Psoas muscle (tissue), 7 donors: ENCODE measurements at regions not wholly inside any gene's neighbourhood (a gene's known extent, or its start where the extent isn't known, plus 50 kb on each side); places are given as distances from the start of the nearest gene placed in this dataset.
A peak's percentile ranks its signal among the peaks of the same experiment; 100 is the strongest.

Experiments used
- ATAC-seq, 4 donors: fragments of 200-7000 bp; cut with Tn5 transposase; one replicate each; pipeline ENCODE4 v1.9.1; 2020; ENCODE audit warnings: moderate library complexity in 3 of 4, mild to moderate bottlenecking in 2 of 4
- DNase-seq, 2 donors: peaks; one replicate each; pipeline ENCODE4 v3.0.0-alpha.2; 2020
- H3K27ac ChIP-seq: fragments of 200-600 bp; one replicate; pipeline ENCODE4 v1.8.0; 2022
- H3K27me3 ChIP-seq, 3 donors: fragments of 200-600 bp in 1 of 3; one replicate each; pipeline versions ENCODE4 v1.6.1 to v1.8.0; 2013 to 2022; ENCODE audit warnings: low read length in 2 of 3, mild to moderate bottlenecking in 2 of 3, moderate library complexity in 1 of 3; ENCODE audit not compliant: insufficient read depth in 3 of 3
- H3K36me3 ChIP-seq, 2 donors: fragments of 200-600 bp in 1 of 2; one replicate each; pipeline versions ENCODE4 v1.6.1 to v1.8.0; 2013 to 2022; ENCODE audit warnings: low read depth in 1 of 2, mild to moderate bottlenecking in 1 of 2, moderate library complexity in 1 of 2; ENCODE audit not compliant: insufficient read depth in 1 of 2
- H3K4me1 ChIP-seq: fragments of 200-600 bp; one replicate; pipeline ENCODE4 v1.8.0; 2022
- H3K4me3 ChIP-seq: fragments of 200-600 bp; one replicate; pipeline ENCODE4 v1.8.0; 2022; ENCODE audit warnings: mild to moderate bottlenecking
- H3K9me3 ChIP-seq: fragments of 200-600 bp; one replicate; pipeline ENCODE4 v1.8.0; 2022
- CTCF ChIP-seq: fragments of 200-600 bp; IDR thresholded peaks from one replicate; pipeline ENCODE4 v1.8.0; 2022; ENCODE audit warnings: antibody characterized with exemption
- WGBS, 3 donors: extraction: QIAGEN DNeasy Blood & Tissue Kit; methylation state at CpG; one replicate each; pipeline versions ENCODE4 v1.1.6 to v1.1.7; 2013; 5-methylcytosine and 5-hydroxymethylcytosine counted together
- intact Hi-C, 2 donors: fragments of 100-400 bp; cut with DNase I; formaldehyde crosslinking; loops; one replicate each; pipeline versions ENCODE4 v1.11.0 to v1.14.2; 2022
- donor health status: healthy with polysubstance abuse.
- donor health status: DM: no; HTN: no; CAD: no; lungs with moderate emphysema.
- donor health status: Bipolar disorder and iron deficiency.
- donor health status: healthy.
- donor health status: DM: yes; HTN: yes; CAD: no.
- donor health status: DM: no; HTN: no; CAD: no.
- donor health status: DM: yes; HTN: yes; CAD: no.

GRCh38 chr6:163954088-163954775 is 539.7 kb downstream of the QKI start:
- Histone ChIP-seq H3K27ac (peak overlapping the region; percentile 95), H3K9me3 (no peaks in the 10 kb centered on the region), H3K4me1 (peaks cover 34% of the 10 kb centered on the region), H3K4me3 (no peak overlapping the region), H3K36me3 (no peaks in the 10 kb centered on the region), H3K27me3 (no peaks in the 10 kb centered on the region)
- 68 to 76% (median 70%) methylated on average over 5 of the region's 5 CpGs for WGBS, 3 donors
- ATAC-seq (no peak), DNase-seq (no peak)
- intact Hi-C loops, result loop anchor here (2.0 to 10.0 kb wide), 2 partner anchors 139 to 619 kb away; no protein-coding TSS in a partner anchor
- TF ChIP-seq CTCF, result no peak

GRCh38 chr6:163952005-163952404 is 537.5 kb downstream of the QKI start:
- Histone ChIP-seq H3K9me3 (no peaks in the 10 kb centered on the region), H3K4me3 (no peak overlapping the region), H3K4me1 (peaks cover 20% of the 10 kb centered on the region), H3K36me3 (no peaks in the 10 kb centered on the region), H3K27me3 (no peaks in the 10 kb centered on the region), H3K27ac (peak overlapping the region; percentile 33)
- intact Hi-C loops, result loop anchor here in 1 of 2 donors (10.0 kb wide), 1 partner anchor 617 kb away; no protein-coding TSS in a partner anchor
- no peak for TF ChIP-seq CTCF
- ATAC-seq, result peak in 3 of 4 donors; percentile 25 to 66 (median 40)
- DNase-seq, result peak in 1 of 2 donors; percentile 61
- WGBS, 3 donors, result 58 to 59% (median 58%) methylated on average over 6 of the region's 6 CpGs

GRCh38 chr6:163951326-163951725 is 536.8 kb downstream of the QKI start:
- H3K27ac ChIP-seq, result peak overlapping the region; percentile 33
- no peaks in the 10 kb centered on the region for H3K27me3 ChIP-seq
- WGBS, 3 donors, result 96 to 97% (median 97%) methylated on average over 5 of the region's 5 CpGs
- no peak for ATAC-seq
- H3K9me3 ChIP-seq, result no peaks in the 10 kb centered on the region
- TF ChIP-seq CTCF, result no peak
- peaks cover 17% of the 10 kb centered on the region for H3K4me1 ChIP-seq
- DNase-seq, result no peak
- intact Hi-C loops, result loop anchor here in 1 of 2 donors (10.0 kb wide), 1 partner anchor 617 kb away; no protein-coding TSS in a partner anchor
- H3K36me3 ChIP-seq, result no peaks in the 10 kb centered on the region
- no peak overlapping the region for H3K4me3 ChIP-seq

DNA sequence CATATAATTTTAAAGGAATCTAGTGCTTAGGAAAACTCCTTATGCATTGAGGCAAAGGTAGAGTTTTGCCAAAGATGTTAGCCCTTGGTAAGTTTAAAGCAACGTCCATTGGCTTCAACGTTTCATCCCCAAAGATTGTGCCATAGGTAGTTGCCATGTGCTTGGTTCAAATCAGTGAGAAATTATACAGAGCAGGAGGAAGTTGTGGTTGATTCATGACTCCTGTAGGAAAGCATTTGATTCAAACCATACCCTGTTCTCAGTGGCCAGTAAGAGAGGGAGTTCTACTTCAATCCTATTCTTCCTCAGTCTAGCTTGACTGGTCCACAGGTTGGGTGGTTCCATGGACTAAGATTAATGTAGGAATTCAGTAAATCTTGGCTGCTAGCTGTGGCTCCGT is 535.6 kb downstream of the QKI start:
- no peaks in the 10 kb centered on the region for H3K27me3 ChIP-seq
- no peak overlapping the region for H3K4me3 ChIP-seq
- no peak overlapping the region for H3K27ac ChIP-seq
- no peaks in the 10 kb centered on the region for H3K9me3 ChIP-seq
- ATAC-seq (no peak), DNase-seq (no peak)
- WGBS, 3 donors, result 70 to 85% (median 79%) methylated on average over 3 of the region's 3 CpGs
- peaks cover 10% of the 10 kb centered on the region for H3K4me1 ChIP-seq
- intact Hi-C loops, result loop anchor here in 1 of 2 donors (10.0 kb wide), 1 partner anchor 615 kb away; no protein-coding TSS in a partner anchor
- H3K36me3 ChIP-seq, result no peaks in the 10 kb centered on the region
- TF ChIP-seq CTCF, result no peak
